ENCODE measurements at regions not wholly inside any gene's neighbourhood (a gene's known extent, or its start where the extent isn't known, plus 50 kb on each side); places are given as distances from the start of the nearest gene placed in this dataset.
"Not testable (repeated sequence)": the region's sequence is repeated elsewhere in the genome, so short reads cannot be mapped to it uniquely, and the experiment has no call there.

DNA sequence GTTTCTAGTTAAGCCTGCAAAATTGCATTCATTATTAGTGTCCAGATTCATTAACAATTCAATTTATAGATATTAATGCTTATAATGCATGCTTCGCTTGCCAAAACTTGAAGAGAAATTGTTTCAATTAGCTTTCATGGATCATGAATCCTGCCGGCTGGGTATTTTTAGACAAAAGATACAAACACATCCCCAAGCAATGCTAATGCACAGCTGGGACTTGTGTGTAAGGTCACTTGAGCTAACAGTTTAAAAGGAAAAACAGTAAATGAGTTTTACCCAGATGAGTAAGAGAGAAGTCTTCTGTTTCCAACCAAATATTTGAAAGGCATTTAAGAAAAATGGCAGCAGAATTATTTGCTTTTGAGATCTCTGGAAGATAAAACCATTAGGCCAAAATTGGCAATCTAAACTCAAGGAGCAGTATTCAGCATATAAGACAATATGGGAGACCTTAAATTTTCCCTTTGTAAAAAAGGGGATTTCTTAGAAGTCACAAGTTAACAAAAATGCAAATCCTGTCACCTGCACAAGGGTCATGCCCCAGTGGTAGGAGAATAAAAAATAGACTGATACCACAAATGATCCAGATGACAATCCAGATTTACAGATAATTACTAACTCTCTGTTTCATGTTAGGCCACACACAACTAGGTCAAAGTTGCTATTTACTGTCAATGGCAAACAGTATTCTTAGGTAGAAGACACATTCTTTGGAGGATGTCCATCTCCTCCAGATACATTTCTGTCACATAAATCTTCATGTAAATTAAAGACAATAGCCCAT lies 418.4 kb upstream of the PMFBP1 start:
- DNase-seq, result no peak

GRCh38 chr16:72588551-72588950 lies 416.6 kb upstream of the PMFBP1 start:
- no peak for DNase-seq

GRCh38 chr16:72578061-72578460 lies 406.1 kb upstream of the PMFBP1 start:
- DNase-seq, result not testable (repeated sequence)

DNA sequence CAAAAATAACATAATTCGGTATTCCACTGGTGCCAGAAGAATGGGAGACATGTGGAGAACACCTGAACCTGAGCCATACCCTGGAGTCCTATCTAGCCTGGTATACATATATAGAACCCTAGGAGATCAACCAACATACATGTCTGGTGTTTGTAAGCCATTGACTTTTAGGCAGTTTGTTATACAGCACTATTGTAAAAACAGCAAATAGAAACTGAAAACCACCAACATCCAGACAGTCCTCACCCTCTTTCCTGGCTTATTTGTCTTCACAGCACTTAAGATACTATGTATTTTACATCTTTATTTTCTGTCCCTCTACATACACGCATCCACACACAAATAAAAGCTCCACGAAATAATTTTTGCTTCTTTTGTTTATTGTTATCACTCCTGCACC lies 404.2 kb upstream of the PMFBP1 start:
- DNase-seq, result no peak

DNA sequence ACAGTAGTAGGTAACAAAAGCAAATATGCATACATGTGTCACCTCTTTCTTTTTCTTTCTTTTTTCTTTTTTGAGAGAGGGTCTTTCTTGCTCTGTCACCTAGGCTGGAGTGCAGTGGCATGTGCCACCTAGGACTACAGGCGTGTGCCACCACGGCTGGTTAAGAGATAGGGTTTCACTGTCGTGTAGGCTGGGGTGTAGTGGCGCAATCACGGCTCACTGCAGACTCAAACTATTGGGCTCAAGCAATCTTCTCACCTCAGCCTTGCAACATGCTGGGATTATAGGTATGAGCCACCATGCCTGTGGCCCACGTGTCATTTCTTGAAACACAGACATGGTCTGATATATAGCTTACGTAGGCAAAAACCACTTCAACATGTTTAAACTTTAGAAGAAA lies 397.7 kb upstream of the PMFBP1 start:
- DNase-seq, result no peak

- no peak for DNase-seq
Measured at GRCh38 chr16:72568502-72568901, 396.5 kb upstream of the PMFBP1 start.

GRCh38 chr16:72566174-72566573 lies 394.2 kb upstream of the PMFBP1 start:
- DNase-seq, result no peak

DNA sequence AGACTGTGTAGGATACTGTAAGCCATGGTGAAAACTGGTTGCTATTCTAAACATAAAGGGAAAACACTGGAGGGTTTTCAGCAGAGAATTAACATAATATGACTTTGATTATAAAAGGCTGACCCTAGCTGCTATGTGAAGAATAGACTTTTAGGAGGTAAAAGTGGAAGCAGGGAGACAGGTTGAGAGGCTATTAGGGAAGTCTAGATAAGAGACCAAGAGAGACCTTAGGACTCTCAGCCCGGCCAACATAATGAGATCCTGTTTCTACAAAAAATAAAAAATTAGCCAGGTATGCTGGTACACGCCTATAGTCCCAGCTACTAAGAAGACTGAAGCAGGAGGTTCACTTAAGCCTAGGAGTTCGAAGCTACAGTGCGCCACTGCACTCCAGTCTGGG lies 393.2 kb upstream of the PMFBP1 start:
- no peak for DNase-seq

DNA sequence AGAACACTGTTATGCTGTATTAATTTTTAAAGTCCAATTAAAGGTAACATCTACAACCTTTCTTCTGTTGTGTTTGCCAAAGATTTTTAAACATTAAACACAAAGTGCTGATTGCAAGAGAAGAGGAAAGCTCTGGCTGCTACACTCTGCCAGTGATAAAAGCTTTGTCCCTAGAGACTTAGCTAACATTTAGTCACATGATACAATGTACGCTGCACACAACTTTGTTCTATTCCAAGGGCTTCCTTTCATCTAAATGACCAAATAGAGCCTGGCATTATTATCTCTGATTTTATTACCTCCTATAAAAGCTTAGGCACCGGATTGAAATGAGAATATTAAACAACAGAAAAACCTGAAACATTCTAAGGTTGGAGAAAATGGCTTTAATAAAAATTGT lies 388.7 kb upstream of the PMFBP1 start:
- no peak for DNase-seq

DNA sequence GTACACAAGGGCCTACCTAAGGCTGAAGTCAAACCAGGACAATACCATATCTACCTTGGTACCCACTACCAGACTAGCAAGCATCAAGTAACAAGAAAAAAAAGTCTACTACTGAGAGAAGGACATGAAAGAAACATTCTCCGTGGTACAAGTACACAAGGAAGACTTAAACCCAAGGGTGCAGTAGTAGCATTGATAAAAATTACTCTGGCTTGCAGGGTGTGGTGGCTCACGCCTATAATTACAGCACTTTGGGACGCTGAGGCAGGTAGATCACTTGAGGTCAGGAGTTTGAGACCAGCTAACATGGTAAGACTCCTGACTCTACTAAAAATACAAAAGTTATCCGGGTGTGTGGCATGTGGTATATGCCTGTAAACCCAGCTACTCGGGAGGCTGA lies 386.5 kb upstream of the PMFBP1 start:
- no peak for DNase-seq

GRCh38 chr16:72554935-72555334 lies 383.0 kb upstream of the PMFBP1 start:
- DNase-seq, result no peak

- DNase-seq, result no peak
Measured at GRCh38 chr16:72552654-72553053, 380.7 kb upstream of the PMFBP1 start.

DNA sequence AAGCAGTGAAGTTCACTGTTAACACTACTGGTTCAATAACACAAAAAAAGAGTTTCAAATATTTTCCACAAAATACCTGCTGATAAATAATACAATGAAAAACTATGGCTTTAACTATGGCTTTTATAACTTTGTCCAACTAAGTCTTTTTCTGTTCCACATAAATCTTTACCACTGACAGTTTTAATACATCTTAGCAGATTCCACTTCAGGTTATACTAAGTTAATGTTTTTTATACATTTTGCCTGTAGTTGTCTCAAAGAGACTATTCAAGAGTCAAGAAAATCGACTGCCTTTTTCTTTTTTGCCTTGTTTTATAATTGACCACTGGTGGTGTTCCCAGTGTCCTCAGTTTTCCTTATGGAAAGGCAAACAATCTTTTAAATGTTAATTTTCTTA lies 379.7 kb upstream of the PMFBP1 start:
- DNase-seq, result no peak

DNA sequence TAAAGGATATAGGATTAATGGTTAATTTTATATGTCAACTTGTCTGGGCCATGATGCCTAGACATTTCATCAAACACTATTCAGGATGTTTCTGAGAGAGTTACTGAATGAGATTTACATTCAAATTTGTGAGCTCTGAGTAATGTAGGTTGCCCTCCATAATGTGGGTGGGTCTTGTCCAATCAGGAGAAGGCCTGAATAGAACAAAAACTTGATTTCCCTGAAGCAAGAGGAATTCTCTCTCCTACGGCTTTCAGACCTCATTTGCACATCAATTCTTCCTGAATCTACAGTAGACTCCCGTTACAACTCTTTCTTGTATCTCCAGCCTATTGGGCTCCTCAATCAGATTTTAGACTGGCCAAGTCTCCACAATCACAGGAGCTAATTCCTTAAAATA lies 377.9 kb upstream of the PMFBP1 start:
- DNase-seq, result no peak

DNA sequence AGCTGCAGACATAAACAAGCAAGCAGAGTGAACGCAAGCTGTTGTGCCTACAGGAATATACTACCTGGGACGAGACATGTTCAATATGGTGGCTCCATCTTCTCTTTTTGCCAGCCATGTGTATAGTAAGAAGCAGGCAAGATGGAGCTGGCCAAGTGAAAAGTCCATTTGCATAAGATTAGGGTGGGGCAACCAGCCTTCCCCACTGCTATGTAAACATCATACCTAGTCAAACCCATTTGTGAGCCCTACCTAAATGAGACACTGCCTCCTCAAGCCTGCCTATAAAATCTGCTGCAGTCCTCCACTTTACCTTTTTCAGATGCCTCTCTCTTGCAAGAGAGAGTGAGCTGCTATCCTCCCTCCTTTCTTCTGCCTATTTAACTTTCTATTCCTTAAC lies 370.1 kb upstream of the PMFBP1 start:
- DNase-seq, result no peak

DNA sequence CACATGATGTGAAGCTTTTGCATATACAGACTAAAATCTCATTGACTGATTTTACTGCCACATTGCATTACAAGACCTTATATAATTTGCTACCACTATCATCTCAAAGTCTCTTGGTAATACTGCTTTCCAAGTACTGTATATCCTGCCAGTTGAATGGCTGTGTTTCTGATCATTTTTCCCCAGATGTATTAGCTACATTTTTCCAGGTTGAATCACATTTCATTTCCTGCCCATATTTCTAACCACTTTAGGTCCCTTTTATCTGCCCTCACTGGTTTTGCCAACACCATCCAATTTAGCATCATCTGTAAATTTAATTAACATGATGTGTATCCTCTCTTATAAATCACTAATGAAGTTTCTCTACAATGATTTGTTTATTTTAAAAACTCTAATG lies 365.7 kb upstream of the PMFBP1 start:
- no peak for DNase-seq

DNA sequence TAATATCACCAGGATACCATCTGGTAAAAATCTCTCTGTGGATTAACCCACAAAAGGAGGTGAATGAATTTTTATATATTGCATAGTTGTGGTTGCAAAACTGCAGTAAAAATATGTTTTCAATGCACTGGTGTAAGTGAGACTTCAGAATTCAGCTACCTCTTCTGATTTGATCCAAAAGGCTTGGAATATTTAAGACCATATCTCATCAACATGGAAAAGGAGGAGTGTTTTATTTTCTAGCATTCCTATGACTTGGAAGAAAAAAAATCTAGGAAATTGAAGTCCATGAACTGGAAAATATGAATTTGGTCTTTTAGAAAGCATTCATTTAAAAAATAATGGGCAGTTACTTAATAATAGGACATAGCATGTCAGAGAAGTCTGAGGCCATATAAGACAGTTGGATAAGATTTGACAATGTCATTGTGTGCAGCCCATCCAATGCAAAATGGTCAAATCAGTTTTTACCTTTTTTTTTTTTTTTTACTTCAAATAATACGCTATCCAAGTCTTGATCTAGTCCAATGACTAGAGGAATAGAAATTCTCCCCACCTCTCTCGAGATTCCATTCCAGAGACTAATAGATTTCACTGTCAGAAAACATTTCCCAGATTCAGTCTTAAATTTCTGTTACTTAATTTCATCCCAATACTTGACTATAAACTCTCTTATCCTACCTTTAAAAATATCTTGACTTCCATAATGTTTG lies 364.9 kb upstream of the PMFBP1 start:
- no peak for DNase-seq

DNA sequence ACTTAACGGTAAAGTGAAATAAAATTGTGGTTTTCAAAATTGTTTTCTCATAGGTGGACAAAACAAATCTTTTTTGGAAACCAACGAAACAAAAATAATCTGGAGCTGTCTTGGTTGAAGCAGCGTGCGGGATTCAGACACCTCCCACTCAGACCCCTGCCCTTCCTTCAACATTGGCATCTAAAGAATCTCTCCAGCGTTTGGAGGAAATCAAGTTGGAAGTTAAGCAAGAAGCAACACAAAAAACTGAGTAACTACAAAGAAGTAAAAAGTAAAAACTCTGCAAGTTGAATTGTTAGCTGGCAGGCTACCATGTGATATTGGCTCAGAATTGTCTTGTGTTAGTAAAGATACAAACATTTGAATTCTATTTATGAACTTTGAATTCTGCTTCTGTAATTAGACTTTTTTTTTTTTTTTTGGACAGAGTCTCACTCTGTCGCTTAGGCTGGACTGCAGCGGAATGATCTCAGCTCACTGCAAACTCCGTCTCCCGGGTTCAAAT lies 361.0 kb upstream of the PMFBP1 start:
- no peak for DNase-seq

DNA sequence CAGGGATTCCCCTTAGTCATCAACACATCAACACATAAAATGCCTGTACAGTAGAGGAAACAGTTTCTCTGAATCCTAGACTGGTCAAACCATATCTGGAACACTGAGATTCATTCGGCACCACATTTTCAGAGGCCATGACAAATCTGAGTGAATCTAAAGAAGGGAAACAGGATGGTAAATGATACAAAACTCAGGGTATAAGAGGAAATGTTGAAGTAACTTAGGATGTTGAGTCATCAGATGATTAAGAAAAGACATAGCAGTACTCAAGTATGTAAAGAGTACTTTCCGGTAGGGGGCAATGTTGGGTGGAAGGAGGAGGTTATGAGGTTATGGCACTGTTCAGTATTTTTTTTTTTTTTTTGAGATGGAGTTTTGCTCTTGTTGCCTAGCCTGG lies 358.5 kb upstream of the PMFBP1 start:
- no peak for DNase-seq

DNA sequence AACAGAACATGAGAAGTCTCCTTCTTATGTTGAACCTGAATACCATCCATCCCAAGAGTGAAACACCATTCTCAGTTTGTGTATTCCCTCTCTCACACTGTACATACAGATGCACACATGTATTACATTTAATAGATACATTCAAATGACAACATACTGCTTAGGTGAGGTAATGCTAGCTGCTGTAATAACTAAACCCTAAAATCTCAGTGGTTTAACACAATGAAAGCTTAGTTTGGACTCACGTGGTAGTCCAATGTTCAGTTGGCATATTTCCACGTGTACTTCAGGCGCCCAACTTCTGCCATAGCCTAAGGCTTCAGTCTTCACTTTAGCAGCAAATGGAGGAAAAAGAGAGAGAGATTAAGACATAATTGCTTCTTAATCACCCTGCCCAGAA lies 351.1 kb upstream of the PMFBP1 start:
- DNase-seq, result no peak

GRCh38 chr16:72517154-72517553 lies 345.2 kb upstream of the PMFBP1 start:
- DNase-seq, result no peak

DNA sequence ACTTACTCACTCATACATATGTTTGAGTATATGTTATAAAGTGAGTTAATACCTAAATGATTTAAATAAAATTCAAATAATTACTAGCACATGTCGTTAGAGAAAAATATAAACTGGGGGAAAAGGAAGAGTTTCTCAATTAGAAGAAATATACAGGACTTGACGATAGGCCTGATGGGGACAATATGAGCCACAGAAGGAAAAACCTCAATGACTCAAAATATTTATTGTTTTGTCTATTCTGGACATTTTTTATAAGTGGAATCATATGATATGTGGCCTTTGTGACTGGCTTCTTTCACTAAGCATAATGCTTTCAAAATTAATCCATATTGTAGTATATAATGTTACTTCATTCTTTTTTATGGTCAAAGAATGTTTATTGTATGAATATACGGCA lies 339.2 kb upstream of the PMFBP1 start:
- no peak for DNase-seq

- DNase-seq, result no peak
Measured at GRCh38 chr16:72508191-72508590, 336.2 kb upstream of the PMFBP1 start.

DNA sequence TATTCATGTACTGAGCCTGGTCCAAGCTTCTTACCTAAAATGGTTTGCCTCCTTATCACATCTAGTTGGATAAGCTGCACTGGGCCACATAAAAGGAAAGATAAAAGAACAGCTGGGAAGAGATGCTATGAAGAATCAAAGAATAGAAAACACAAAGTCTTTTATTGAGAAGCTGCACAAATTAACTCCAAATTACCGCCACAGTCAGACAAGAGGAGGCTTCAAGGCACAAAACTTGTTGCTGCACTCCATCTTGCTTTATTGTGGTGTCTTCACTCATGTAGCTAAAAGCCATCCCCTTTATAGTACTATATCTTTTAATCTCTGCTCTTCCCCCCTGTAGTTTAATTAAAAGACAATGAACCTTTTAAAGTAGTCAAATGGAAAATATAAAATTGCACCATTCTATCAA lies 330.6 kb upstream of the PMFBP1 start:
- DNase-seq, result no peak
